Chondrocyte (in vitro differentiated cells): ENCODE measurements at regions not wholly inside any gene's neighbourhood (a gene's known extent, or its start where the extent isn't known, plus 50 kb on each side); places are given as distances from the start of the nearest gene placed in this dataset.
A peak's percentile ranks its signal among the peaks of the same experiment; 100 is the strongest.

Experiments
- DNase-seq: peaks from one replicate; pipeline ENCODE4 v3.0.0; 2021; ENCODE audit warnings: mixed read lengths, low spot score
- H3K27ac Mint-ChIP-seq: one replicate; pipeline ENCODE4 v1.8.0; 2021; ENCODE audit warnings: mild to moderate bottlenecking, moderate library complexity, mixed read lengths; ENCODE audit not compliant: unreplicated experiment
- H3K27me3 Mint-ChIP-seq: 2 replicates; pipeline ENCODE4 v1.8.0; 2021; ENCODE audit warnings: low read depth, mixed read lengths
- H3K36me3 Mint-ChIP-seq: 2 replicates; pipeline ENCODE4 v1.8.0; 2021; ENCODE audit warnings: low read depth, mixed read lengths
- H3K4me1 Mint-ChIP-seq: 2 replicates; pipeline ENCODE4 v1.8.0; 2021; ENCODE audit warnings: low read depth, mild to moderate bottlenecking, mixed read lengths
- H3K4me3 Mint-ChIP-seq: one replicate; pipeline ENCODE4 v1.8.0; 2021; ENCODE audit warnings: mild to moderate bottlenecking, moderate library complexity, mixed read lengths; ENCODE audit not compliant: unreplicated experiment
- H3K9me3 Mint-ChIP-seq: 2 replicates; pipeline ENCODE4 v1.8.0; 2021; ENCODE audit warnings: low read depth, mixed read lengths
- TF ChIP-seq, protein P1 (sequence below): fragments of 200-600 bp; sonication (generic); IDR thresholded peaks from 2 replicates; pipeline ENCODE4 v1.5.0; 2021; ENCODE audit warnings: antibody characterized with exemption, mild to moderate bottlenecking, moderate library complexity

DNA sequence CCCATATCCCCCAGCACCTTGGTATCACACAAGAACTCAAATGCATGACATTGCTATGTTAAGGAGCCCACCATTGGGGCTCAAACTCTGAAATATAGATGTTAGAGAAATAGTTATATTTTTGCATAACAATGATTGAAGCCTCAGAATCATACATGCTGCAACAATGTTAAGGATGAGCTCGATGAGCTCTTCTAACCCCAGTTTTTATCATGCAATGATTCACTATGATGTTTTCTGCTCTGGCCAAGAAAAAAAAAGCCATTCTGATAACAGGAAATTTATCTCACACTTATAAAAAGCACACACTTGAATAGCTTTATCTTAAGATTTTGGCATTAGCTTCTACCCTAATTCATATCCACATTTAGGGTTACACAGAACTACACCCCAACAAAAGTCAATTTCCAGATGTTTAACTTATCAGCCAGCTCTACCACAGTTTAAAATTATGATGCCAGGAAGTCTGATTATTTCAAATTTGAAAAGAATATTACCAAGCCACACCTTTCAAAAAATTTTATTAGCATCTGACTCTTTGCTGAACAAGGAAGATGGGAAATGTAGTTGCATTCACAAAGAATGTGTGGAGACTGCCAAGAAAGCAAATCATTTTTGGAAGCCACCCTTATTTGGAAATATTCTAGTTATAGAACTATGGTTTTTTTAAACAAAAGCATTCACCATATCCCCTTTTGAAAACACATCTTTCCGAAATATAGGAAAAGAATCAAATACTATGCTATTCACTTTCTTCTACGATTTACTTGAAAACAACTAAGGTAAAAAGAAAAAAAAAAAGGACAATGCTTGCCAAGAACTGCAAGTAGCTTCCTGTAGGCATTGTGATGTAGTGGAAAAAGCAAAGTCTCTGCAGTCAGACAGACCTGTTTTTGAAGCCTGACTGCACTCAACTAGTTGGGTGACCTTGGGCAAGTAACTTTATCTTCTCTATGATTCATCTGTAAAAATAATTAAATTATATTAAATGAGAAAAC is 100.8 kb upstream of the PLS3 start:
- H3K4me1 Mint-ChIP-seq = peaks cover 38% of the 10 kb centered on the region
- TF ChIP-seq, protein P1, sequence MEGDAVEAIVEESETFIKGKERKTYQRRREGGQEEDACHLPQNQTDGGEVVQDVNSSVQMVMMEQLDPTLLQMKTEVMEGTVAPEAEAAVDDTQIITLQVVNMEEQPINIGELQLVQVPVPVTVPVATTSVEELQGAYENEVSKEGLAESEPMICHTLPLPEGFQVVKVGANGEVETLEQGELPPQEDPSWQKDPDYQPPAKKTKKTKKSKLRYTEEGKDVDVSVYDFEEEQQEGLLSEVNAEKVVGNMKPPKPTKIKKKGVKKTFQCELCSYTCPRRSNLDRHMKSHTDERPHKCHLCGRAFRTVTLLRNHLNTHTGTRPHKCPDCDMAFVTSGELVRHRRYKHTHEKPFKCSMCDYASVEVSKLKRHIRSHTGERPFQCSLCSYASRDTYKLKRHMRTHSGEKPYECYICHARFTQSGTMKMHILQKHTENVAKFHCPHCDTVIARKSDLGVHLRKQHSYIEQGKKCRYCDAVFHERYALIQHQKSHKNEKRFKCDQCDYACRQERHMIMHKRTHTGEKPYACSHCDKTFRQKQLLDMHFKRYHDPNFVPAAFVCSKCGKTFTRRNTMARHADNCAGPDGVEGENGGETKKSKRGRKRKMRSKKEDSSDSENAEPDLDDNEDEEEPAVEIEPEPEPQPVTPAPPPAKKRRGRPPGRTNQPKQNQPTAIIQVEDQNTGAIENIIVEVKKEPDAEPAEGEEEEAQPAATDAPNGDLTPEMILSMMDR = no peak
- peak overlapping the region; percentile 48 for H3K4me3 Mint-ChIP-seq
- H3K27ac Mint-ChIP-seq = peak overlapping the region; percentile 87
- no peaks in the 10 kb centered on the region for H3K27me3 Mint-ChIP-seq
- DNase-seq = no peak
- no peaks in the 10 kb centered on the region for H3K9me3 Mint-ChIP-seq
- no peaks in the 10 kb centered on the region for H3K36me3 Mint-ChIP-seq

DNA sequence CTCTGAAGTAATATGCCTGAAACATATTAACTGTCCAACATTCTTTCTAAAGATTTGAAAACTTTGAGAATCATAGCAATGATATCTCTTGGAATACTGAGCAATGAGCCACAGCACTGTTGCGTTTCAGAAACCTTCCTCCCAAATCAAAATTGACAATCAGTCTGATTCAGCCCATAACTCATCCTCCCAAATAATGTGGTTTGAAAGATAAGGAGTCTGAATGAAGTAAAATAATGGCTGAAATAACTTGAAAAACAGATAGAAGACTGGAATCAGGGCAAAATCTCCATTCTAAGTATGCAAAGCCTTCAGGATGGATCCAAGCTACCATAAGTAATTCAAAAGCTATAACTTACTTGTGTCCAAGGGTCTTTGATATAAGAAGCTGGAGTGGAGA is 98.6 kb upstream of the PLS3 start:
- TF ChIP-seq, protein P1 = no peak
- Mint-ChIP-seq H3K4me1 (peaks cover 30% of the 10 kb centered on the region), H3K27me3 (no peaks in the 10 kb centered on the region), H3K36me3 (no peaks in the 10 kb centered on the region), H3K4me3 (no peak overlapping the region), H3K27ac (no peak overlapping the region), H3K9me3 (no peaks in the 10 kb centered on the region)
- no peak for DNase-seq

- DNase-seq = no peak
- TF ChIP-seq, protein P1 = no peak
- Mint-ChIP-seq H3K27ac (no peak overlapping the region), H3K4me1 (no peaks in the 10 kb centered on the region), H3K4me3 (no peak overlapping the region), H3K9me3 (no peaks in the 10 kb centered on the region), H3K36me3 (no peaks in the 10 kb centered on the region), H3K27me3 (no peaks in the 10 kb centered on the region)
Measured at GRCh38 chrX:115467961-115468360, 93.0 kb upstream of the PLS3 start.

DNA sequence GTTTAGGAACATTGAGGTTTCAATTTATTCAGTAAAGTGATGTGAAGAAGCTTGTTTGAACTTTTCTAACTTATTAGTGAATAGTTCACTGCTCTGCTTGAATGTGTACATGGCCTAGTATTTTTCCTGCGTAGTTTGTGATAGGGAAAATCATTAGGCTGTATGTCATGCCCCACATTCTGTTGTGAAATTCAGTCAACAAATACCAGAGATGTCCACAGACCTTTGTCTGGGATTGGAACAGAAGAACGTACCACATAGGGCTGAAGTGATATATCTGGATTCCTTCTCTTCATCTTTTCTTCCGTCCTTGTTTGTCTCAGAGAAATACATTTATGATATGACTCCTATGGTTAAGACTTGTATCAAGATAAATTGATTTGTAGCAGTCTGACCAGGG is 88.8 kb upstream of the PLS3 start:
- no peaks in the 10 kb centered on the region for H3K9me3 Mint-ChIP-seq
- H3K4me1 Mint-ChIP-seq = no peaks in the 10 kb centered on the region
- DNase-seq = no peak
- TF ChIP-seq, protein P1 = no peak
- H3K36me3 Mint-ChIP-seq = no peaks in the 10 kb centered on the region
- H3K27me3 Mint-ChIP-seq = no peaks in the 10 kb centered on the region
- no peak overlapping the region for H3K4me3 Mint-ChIP-seq
- no peak overlapping the region for H3K27ac Mint-ChIP-seq

- H3K27ac Mint-ChIP-seq = no peak overlapping the region
- H3K4me3 Mint-ChIP-seq = no peak overlapping the region
- TF ChIP-seq, protein P1 = no peak
- peaks cover 11% of the 10 kb centered on the region for H3K9me3 Mint-ChIP-seq
- H3K27me3 Mint-ChIP-seq = no peaks in the 10 kb centered on the region
- H3K4me1 Mint-ChIP-seq = peaks cover 3% of the 10 kb centered on the region
- DNase-seq = no peak
- no peaks in the 10 kb centered on the region for H3K36me3 Mint-ChIP-seq
Measured at GRCh38 chrX:115486510-115486909, 74.5 kb upstream of the PLS3 start.
